ENCODE measurements at regions not wholly inside any gene's neighbourhood (a gene's known extent, or its start where the extent isn't known, plus 50 kb on each side); places are given as distances from the start of the nearest gene placed in this dataset.

DNA sequence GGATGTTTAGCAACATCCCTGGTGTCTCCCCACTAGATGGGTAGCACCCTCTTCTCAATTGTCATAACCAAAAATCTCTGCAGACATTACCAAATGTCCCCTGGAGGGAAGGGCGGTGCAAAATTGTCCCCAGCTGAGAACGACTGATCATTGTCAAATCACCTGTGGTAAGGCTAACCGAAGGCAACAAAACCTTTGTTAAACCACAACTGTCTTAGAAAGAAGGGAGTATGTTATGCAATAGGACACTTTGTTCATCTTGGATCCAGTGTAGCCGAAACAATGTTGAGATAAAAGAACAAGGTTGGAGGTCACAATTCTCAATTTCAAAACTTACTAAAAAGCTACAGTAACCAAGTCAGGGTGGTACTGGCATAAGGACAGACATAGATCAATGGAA, 50.3 kb upstream of the ST3GAL5 start:
- Mint-ChIP-seq H3K27me3 (ENCODE audit: insufficient read depth, low read depth, poor library complexity) (peaks cover 2% of the 10 kb centered on the region), H3K36me3 (ENCODE audit: low read depth) (peaks cover 8% of the 10 kb centered on the region; the same call in 1 of the 3 replicates), H3K27ac (no peak overlapping the region), H3K4me3 (no peak overlapping the region), H3K9me3 (peaks cover 33% of the 10 kb centered on the region), H3K4me1 (peaks cover 12% of the 10 kb centered on the region)
- Histone ChIP-seq H3K4me2 (no peak overlapping the region), H3K27me3 (ENCODE audit: insufficient read depth) (no peaks in the 10 kb centered on the region), H3K79me2 (replicated peaks; ENCODE audit: insufficient read depth) (no peaks in the 10 kb centered on the region), H3K36me3 (ENCODE audit: insufficient read depth) (peaks cover 5% of the 10 kb centered on the region), H3K4me3 (no peak overlapping the region), H3F3A (replicated peaks; ENCODE audit: low read depth) (no peaks in the 10 kb centered on the region), H2AFZ (no peak overlapping the region), H3K9me2 (ENCODE audit: insufficient read depth) (no peaks in the 10 kb centered on the region), H3K4me1 (ENCODE audit: insufficient read depth) (peaks cover 5% of the 10 kb centered on the region), H3K27ac (ENCODE audit: low read depth) (no peak overlapping the region), H4K20me1 (replicated peaks; ENCODE audit: insufficient read depth) (no peaks in the 10 kb centered on the region)
- no peak for TF ChIP-seq JUNB (IDR thresholded peaks at IDR 0.05; ENCODE audit: unreplicated experiment)
- no peak for TF ChIP-seq EZH2phosphoT487 (IDR thresholded peaks at IDR 0.05; ENCODE audit: unreplicated experiment)
- no peak for TF ChIP-seq ZNF331 (CRISPR knock-in tag; IDR thresholded peaks at IDR 0.05; ENCODE audit: low read depth)
- no peak for TF ChIP-seq STAT1 (IDR thresholded peaks at IDR 0.05; ENCODE audit: unreplicated experiment)
- TF ChIP-seq POLR2AphosphoS5 (IDR thresholded peaks at IDR 0.05; ENCODE audit: low read depth), result no peak
- TF ChIP-seq NANOG (IDR thresholded peaks at IDR 0.05; ENCODE audit: borderline replicate concordance), result no peak
- no peak for TF ChIP-seq CREB1 (CRISPR knock-in tag; IDR thresholded peaks at IDR 0.05; ENCODE audit: low read depth)
- no peak for TF ChIP-seq EZH2 (IDR thresholded peaks at IDR 0.05; ENCODE audit: low read depth, unreplicated experiment)
- TF ChIP-seq, protein P1, sequence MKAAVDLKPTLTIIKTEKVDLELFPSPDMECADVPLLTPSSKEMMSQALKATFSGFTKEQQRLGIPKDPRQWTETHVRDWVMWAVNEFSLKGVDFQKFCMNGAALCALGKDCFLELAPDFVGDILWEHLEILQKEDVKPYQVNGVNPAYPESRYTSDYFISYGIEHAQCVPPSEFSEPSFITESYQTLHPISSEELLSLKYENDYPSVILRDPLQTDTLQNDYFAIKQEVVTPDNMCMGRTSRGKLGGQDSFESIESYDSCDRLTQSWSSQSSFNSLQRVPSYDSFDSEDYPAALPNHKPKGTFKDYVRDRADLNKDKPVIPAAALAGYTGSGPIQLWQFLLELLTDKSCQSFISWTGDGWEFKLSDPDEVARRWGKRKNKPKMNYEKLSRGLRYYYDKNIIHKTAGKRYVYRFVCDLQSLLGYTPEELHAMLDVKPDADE (IDR thresholded peaks at IDR 0.05), result no peak
- TF ChIP-seq, protein P2, sequence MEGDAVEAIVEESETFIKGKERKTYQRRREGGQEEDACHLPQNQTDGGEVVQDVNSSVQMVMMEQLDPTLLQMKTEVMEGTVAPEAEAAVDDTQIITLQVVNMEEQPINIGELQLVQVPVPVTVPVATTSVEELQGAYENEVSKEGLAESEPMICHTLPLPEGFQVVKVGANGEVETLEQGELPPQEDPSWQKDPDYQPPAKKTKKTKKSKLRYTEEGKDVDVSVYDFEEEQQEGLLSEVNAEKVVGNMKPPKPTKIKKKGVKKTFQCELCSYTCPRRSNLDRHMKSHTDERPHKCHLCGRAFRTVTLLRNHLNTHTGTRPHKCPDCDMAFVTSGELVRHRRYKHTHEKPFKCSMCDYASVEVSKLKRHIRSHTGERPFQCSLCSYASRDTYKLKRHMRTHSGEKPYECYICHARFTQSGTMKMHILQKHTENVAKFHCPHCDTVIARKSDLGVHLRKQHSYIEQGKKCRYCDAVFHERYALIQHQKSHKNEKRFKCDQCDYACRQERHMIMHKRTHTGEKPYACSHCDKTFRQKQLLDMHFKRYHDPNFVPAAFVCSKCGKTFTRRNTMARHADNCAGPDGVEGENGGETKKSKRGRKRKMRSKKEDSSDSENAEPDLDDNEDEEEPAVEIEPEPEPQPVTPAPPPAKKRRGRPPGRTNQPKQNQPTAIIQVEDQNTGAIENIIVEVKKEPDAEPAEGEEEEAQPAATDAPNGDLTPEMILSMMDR (conservative IDR thresholded peaks at IDR 0.05; ENCODE audit: low read depth in 2 of 2), result no peak
- TF ChIP-seq ZNF114 (CRISPR knock-in tag; IDR thresholded peaks at IDR 0.05), result no peak
- ATAC-seq (no peak), DNase-seq (ENCODE audit: low spot score) (no peak)
